ENCODE measurements at regions not wholly inside any gene's neighbourhood (a gene's known extent, or its start where the extent isn't known, plus 50 kb on each side); places are given as distances from the start of the nearest gene placed in this dataset.
"Not testable (repeated sequence)": the region's sequence is repeated elsewhere in the genome, so short reads cannot be mapped to it uniquely, and the experiment has no call there.

GRCh38 chr2:35931115-35931514 lies 424.5 kb upstream of the CRIM1 start:
- DNase-seq = no peak

GRCh38 chr2:35929551-35929950 lies 426.0 kb upstream of the CRIM1 start:
- no peak for DNase-seq

- DNase-seq = no peak
These were observed 435.5 kb upstream of the CRIM1 start for GRCh38 chr2:35920061-35920460.

- DNase-seq = no peak
These were observed 440.3 kb upstream of the CRIM1 start for GRCh38 chr2:35915261-35915660.

GRCh38 chr2:35891936-35892335 lies 463.6 kb upstream of the CRIM1 start:
- DNase-seq = no peak

- no peak for DNase-seq
These were observed 464.1 kb upstream of the CRIM1 start for GRCh38 chr2:35891528-35891927.

GRCh38 chr2:35887146-35887545 lies 468.4 kb upstream of the CRIM1 start:
- no peak for DNase-seq

GRCh38 chr2:35873921-35874320 lies 481.7 kb upstream of the CRIM1 start:
- DNase-seq = no peak

- DNase-seq = no peak
These were observed 483.9 kb upstream of the CRIM1 start for GRCh38 chr2:35871672-35872071.

- DNase-seq = no peak
These were observed 484.9 kb upstream of the CRIM1 start for GRCh38 chr2:35870713-35871112.

GRCh38 chr2:35864141-35864540 lies 491.4 kb upstream of the CRIM1 start:
- no peak for DNase-seq

- DNase-seq = no peak
These were observed 497.4 kb upstream of the CRIM1 start for GRCh38 chr2:35858216-35858615.

- no peak for DNase-seq
These were observed 498.1 kb upstream of the CRIM1 start for GRCh38 chr2:35857498-35857897.

- no peak for DNase-seq
These were observed 524.2 kb upstream of the CRIM1 start for GRCh38 chr2:35831385-35831784.

- no peak for DNase-seq
These were observed 524.7 kb upstream of the CRIM1 start for GRCh38 chr2:35830833-35831232.

GRCh38 chr2:35827086-35827485 lies 528.5 kb upstream of the CRIM1 start:
- no peak for DNase-seq

- no peak for DNase-seq
These were observed 532.9 kb upstream of the CRIM1 start for GRCh38 chr2:35822716-35823115.

- DNase-seq = no peak
These were observed 533.9 kb upstream of the CRIM1 start for GRCh38 chr2:35821675-35822074.

- DNase-seq = no peak
These were observed 535.2 kb upstream of the CRIM1 start for GRCh38 chr2:35820391-35820790.

- no peak for DNase-seq
These were observed 536.5 kb upstream of the CRIM1 start for GRCh38 chr2:35819033-35819432.

GRCh38 chr2:35818359-35818758 lies 537.2 kb upstream of the CRIM1 start:
- DNase-seq = not testable (repeated sequence)

- DNase-seq = not testable (repeated sequence)
These were observed 541.0 kb upstream of the CRIM1 start for GRCh38 chr2:35814597-35814996.

GRCh38 chr2:35803126-35803525 lies 552.5 kb upstream of the CRIM1 start:
- DNase-seq = no peak

GRCh38 chr2:35794796-35795450 lies 560.7 kb upstream of the CRIM1 start:
- DNase-seq = no peak

GRCh38 chr2:35790292-35790691 lies 565.3 kb upstream of the CRIM1 start:
- DNase-seq = no peak

- no peak for DNase-seq
These were observed 567.0 kb upstream of the CRIM1 start for GRCh38 chr2:35788543-35788942.
